NK-92 treated with Interleukin-12 subunit alpha and Interleukin-12 subunit beta, amount 100 ng/mL, for 24 hours (cell line): ENCODE measurements at regions not wholly inside any gene's neighbourhood (a gene's known extent, or its start where the extent isn't known, plus 50 kb on each side); places are given as distances from the start of the nearest gene placed in this dataset.
"Not testable (repeated sequence)": the region's sequence is repeated elsewhere in the genome, so short reads cannot be mapped to it uniquely, and the experiment has no call there.

Experiments used
- DNase-seq: peaks from one replicate; lab custom pipeline; 2025; lab: John Stamatoyannopoulos, UW

DNA sequence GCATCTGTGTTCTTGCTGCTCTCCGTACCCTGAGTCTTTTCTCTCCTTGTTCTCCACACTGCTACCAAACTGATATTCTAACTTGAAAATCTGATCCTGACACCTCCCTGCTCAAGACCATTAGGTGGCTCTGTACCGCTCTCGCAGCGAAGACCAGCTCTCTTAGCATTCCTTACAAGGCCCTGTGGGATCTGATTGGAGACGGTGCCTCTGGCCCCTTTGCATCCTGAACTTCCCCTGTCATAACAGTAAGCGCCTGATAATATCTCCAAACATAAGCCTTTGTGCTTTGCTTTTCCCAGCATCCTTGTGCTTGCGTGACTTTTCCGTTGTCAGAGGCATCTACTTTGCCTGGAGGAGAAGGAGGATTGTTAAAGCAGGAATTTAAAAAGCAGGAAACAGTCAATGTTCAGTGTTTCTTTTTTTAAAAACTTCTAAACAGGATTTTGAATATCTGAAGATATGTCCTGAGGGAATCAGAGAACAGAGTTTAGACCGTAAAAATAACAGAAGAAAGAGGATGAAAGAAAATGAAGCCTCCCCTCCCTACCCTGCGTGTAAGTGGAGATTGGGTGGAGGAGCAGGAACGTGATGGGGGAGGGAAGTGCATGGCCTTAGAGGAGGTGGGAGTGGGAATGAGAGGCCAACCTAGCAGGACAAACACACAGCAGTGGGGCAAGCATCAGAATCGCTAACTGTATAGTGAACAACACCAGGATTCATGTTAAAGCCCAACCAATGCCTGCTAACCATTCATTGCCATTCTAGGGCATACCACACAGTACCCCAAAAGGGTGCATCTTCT lies 89.2 kb upstream of the STMND1 start:
- DNase-seq = no peak

DNA sequence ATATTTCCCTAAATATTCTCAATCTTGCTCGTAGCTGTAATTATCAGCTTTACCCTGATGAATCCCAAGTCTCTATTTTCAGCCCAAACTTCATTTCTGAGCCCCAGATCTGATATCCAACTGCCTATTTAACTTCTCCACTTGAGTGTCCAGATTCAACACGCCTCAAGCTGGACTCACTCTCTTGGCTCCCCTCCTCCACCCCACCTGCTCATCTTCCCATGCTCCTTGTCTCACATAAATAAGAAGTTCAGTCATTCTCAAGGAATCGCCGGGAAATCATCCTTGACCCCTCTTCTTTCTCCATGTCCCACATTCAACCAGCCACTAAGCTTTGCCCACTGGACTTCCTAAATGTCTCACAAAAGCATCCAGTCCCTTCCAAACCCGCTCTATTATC lies 89.9 kb upstream of the STMND1 start:
- no peak for DNase-seq

DNA sequence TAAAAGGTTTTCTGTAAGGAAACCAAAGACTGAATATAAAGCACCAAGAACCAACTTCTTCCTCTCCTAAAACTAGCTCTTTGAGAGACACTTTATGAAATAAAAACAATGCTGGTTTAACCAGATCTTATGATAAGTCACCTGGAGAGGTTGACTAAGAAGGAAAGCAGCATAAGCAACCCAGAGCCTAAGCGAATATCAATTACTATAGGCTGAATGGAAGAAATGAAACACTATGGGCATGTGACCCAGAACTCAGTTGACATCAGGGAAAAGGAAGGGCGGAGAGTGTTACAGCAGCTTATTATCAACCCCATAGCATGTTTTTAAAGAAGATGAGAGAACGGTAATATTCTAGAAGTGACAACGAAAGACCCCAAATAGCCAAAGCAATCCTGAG lies 94.1 kb upstream of the STMND1 start:
- DNase-seq = no peak

DNA sequence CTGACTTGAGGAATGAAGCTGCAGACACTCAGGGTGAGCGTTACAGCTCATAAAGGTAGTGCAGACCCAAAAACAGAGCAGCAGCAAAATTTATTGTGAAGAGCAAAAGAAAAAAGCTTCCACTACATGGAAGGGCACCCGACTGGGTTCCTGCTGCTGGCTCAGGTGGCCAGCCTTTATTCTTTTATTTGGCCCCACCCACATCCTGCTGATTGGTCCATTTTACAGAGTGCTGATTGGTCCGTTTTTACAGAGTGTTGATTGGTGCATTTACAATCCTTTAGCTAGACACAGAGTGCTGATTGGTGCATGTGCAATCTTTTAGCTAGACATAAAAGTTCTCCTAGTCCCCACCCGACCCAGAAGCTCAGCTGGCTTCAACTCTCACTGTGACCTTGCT lies 95.3 kb upstream of the STMND1 start:
- no peak for DNase-seq

DNA sequence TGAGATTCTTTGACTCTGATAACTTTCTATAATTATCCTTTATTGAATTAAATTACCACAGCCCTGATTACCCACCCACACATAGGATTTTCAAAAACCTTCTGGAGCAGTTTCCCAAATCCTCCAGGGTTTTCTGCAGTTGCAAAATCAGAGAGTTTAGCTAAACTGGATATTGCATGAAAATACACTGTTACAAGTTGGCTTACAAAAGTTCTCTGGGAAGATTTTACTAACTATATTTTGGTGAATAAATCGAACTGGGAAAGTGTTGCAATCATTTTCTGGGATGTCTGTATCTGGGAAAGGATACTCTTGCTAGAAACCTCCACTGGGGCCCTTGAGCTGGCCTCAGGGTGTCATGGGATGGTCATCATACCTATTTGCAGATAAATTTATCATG lies 97.6 kb upstream of the STMND1 start:
- DNase-seq = no peak

DNA sequence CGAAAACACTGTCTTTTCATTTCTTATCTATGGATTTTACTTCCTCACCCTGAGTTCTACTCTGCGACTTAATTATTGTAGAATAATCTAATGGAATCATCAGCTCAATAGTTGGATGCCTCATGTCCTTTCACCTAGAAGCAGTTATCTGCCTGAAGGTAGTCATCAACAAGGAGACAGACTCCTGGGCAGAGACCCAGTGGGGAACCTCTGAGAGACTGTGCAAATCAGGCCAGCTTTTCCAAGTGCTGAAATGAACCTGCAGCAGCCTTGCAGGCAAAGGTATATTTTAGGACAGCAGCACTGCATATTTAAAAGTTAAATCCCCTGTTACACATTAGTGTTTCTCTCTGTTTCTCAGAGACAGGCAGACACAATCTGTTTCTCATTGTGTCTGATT lies 99.7 kb upstream of the STMND1 start:
- no peak for DNase-seq

DNA sequence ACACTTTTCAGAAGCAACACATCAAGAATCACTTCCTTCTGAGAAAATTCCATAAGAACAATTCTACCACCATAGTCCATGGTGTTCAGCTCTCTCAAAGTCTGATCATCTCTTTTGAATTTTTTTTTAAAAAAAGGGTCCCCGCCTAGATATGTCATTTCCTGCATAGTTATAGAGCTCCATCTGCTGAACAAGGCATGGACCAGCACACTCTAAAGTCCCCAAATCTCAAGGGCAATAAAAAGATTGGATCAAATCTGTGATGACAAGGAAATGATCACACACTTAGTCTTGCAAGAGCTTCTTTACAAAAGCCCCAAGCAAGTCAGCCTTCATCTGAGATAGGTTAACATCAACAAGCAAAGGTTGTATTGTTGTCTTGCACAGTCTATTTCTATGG lies 100.7 kb upstream of the STMND1 start:
- DNase-seq = no peak

DNA sequence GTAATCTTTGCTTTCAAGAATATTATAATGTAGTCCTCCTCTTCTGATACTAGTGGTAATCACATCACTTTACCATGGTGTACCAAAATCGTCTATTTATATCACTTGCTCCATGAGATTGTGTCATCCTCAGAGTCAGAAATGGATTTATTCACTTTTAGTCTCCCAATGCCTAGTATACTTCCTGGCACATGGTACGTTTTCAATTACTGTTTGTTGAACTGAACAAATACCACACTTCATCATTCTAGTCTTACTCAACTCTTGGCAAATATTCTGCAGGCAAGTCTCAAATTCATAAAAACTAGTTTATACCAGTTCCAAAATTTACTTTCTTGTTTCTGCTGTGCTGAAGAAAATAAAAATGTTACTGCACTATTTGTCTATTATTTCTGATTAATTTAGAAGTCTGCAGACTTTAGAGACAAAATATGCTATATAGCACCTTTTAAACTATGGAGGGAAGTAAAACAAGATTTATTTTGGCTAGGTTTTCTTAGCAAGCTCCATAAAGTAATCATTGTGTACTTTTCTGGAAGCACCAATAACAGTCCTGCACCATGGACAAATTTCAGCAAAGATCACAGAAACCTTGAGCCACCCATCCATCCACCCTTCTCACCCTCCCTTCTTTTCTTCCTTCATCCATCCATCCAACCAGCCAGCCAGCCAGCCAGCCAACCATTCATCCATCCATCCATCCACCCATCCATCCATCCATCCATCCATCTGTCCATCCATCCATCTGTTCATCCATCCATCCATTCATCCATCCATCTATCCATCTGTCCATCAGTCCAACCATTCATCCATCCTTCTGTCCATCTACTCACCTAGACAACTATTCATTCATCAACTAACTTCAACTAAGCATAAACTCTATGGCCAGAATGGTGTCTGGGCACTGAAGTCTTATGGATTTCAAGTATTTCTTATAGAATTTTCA lies 102.1 kb upstream of the STMND1 start:
- DNase-seq = no peak

DNA sequence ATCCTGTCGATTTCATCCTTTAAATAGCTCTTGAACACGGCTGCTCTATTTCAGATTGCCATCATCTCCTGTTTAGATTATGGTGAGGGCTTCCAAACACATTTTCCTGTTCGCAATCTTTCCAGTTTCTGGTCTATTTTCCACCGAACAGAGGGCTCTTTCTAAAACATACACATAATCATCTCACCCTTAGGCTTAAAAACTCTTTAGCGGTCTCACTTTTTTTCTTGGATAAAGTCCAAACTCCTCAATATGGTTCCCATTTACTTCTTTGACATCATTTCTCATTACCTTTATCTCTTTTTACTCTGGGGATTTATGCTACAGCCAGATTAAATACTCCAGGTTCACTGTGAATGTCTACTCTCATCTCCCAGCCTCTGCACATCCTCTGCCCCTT lies 103.4 kb upstream of the STMND1 start:
- DNase-seq = no peak

DNA sequence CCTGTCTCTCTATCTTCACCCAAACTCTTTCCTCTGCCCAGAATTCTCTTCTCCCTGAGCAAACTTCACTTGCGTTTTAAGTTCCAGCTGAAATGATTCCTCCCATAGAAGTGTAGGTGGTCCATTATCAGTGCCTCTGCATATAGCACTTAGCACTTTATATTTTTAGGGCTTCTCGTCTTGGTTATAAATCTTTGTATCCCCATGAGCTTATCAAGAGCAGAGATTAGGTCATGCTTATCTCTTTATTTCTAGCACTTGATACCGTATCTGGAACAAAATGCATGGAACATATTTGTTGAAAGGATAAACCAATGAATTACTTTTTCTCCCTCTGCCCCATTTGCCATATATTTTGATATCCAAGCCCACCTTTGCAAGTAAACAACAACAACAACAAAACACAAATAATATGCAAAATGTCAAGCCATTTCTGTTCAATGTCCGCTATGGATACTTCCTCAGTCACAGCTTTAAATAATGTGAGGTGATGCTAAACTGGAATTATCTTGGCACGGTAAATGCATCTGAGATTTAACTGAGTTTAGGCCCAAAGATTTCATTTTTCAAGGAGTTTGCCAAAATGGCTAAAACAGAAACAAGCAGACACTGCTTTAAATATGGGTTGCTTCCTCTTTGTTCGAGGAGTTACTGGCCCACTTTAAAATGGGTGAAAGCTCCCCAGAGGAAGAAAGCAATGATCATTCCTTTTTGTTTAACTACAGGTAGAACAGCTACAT lies 106.2 kb upstream of the STMND1 start:
- DNase-seq = no peak

DNA sequence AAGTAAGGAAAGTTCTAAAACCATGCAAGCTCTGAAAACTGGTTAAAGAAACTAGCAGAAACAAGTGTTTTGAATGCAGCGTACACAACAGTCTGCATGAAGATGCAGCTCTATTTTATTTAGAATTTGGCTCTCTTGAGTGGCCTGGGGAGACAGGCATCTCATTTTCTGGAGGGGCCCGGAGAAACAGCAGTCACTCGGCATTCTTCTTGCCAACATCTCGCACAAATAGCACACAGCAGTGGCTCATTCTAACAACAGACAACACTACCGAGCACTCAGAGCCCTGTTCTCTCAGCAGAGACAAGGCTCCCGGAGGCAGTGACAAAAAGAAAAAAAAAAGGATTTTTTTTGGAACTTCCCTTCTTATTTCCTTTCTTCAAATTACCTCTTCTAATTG lies 108.5 kb upstream of the STMND1 start:
- DNase-seq = no peak

DNA sequence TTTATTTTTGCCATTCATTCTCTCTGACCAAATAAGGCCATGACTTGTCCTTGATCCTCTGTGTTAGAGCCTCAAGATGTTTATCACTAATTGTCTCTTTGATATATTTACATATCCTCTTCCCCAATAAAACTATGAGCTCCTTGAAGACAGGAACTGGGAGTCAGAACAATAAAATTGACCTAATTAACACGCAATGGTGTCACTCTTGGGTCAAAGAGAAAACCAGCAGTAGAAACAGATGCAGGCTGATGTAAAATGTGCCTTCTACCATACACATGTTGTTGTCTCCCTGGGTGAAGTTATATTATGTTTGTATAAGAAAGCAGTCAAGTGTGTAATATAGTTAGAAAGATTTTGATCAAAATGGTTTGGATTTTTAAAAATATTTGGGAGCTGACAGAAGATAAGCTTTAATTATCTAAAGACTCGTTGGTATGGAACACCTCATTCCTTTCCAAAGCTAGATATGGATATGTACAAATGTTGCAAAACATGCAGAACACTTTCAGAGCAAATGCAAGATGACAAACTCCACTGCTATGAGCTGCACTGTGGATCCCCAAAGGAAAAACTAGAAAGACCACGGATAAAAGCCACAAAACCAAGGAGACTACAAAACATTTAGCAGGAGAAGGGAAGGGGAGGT lies 109.7 kb upstream of the STMND1 start:
- DNase-seq = no peak

DNA sequence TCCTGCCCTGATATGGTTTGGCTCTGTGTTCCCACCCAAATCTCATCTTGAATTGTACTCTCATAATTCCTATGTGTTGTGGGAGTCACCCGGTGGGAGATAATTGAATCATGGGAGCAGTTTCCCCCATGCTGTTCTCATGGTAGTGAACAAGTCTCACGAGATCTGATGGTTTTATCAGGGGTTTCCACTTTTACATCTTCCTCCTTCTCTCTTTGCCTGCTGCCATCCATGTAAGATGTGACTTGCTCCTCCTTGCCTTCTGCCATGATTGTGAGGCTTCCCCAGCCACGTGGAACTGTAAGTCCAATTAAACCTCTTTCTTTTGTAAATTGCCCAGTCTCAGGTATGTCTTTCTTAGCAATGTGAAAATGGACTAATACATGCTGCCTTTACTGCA lies 111.9 kb upstream of the STMND1 start:
- DNase-seq = not testable (repeated sequence)

DNA sequence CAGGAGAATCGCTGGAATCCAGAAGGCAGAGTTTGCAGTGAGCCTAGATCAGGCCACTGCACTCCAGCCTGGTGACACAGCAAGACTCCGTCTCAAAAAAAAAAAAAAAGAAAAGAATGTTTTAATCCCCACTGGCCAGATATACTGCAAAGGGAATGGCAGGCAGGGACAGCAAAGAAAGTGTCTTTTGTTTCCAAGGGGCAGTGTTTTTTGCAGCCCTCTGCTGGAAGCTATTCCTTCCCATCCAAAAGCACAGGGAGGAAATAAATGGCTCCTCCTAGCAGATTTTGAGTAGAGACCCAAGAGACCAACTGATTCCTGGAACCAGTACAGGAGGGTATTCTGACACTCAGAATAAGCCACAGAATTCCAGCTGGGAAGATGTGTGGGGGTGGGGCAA lies 112.5 kb upstream of the STMND1 start:
- no peak for DNase-seq

DNA sequence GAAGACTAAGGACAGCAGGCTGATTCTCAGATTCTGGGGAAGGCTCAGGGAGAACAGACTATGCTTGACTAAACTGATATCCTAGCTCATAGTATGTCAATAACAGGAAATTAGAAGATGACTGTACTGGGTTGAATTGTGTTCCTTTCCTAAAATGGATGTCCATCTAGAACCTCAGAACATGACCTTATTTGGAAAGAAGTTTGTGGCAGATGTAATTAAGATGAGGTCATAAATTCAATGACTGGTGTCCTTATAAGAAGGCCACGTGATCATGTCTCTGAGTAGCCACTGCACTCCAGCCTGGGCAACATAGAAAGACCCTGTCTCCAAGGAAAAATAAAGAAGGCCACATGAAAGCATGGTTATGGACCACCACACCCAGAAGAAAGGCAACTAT lies 113.9 kb upstream of the STMND1 start:
- DNase-seq = no peak

DNA sequence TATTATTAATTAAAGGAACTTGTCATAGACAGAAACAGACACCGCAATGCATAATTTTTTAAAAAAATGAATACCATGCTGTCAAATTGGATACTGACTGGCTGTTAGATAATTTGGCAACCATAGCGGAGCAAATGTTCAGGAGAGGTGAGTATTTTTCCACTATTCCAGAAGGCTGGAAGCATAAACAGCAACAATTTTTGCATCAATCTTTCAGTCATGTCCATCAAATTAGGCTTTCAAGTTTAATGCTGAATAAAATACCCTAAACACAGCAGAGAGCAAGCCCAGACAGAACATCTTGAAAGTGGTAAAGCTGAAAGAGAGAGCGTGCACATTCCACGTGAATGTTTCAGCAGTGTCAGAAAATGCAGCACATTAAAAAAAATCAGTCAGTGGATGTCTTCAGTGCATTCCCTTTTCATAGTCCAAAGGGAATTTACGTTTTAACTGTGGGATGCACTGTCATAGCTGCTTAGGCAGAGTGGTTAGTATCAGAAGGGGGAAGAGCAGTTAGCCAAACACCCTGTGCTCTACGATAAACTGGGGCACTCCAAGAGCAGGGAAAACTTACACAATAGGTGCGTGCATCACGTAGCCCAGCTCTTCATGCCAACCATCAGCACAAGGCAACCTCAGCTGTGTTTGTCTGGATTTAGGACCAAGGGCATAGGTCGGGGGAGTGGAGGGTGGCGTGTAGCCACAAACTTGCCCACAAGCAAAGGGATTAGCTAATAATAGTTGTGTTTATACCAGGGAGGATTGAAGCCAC lies 116.2 kb upstream of the STMND1 start:
- DNase-seq = no peak

DNA sequence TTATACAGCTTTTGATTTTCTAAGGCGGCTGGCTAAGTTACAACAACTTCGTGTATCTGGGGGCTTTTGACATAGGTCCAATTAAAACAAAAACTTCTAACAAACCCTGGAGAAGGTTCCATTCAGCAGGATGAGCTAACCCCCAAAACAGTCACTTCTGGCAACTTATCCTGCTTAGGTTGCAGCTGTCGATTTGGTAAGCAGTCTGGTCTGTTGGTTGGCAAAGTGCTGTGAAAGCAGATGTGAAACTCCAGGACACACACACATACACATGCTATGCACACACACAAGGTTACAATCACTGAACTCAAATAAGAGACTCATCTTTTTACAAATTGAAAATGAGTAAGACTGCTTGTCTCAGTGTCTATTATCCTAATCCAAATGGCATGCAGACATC lies 119.0 kb upstream of the STMND1 start:
- no peak for DNase-seq

DNA sequence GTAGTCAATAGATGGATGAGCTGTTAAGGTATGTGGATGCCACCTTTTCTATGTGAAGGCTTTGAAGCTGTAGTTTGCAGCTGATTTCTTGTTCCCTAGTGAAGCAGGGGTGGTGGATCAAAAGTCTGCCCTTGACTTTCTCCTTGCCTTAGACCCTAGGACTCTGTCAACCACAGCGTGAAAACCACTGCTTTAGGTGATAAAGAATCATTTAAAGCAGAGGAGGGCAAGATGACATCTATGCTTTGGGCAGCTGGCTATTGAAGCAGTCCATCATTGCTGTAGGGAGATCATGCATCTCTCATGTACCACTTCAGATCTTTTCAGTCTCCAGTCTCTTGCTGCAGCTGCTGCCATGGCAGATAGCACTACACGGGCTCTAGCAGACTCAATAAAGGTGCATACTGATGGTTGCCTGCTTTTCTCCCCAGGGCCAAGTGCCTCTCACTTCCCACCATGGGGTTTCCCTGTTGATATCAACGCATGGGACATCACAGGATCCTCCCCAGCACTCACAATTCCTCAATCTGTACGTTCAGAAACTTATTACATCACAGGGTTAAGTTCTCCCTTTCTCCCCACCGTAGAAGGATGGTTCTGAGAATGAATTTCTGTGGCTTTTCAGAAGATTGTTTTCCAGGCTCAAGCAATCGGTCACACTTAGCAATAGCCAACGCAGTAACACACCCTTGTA lies 122.0 kb upstream of the STMND1 start:
- DNase-seq = no peak

DNA sequence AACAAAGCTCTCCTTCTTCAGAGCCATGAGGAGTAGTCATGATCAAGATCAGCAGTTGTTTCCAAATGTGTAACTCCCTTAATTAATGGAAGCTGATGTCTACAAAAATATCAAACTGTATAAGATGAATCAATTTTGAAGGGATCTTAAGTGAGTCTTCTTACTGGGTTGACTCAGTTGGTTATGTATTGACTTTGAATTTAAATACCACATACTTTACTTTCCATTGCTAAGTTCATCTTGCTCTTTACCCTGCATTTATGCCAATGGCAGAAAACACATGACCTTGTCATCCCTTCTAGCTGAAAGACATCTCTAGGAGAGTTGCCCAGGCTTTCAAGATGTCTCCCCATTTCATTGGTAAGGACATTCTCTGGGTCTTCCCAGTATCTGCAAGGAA lies 123.2 kb upstream of the STMND1 start:
- no peak for DNase-seq

DNA sequence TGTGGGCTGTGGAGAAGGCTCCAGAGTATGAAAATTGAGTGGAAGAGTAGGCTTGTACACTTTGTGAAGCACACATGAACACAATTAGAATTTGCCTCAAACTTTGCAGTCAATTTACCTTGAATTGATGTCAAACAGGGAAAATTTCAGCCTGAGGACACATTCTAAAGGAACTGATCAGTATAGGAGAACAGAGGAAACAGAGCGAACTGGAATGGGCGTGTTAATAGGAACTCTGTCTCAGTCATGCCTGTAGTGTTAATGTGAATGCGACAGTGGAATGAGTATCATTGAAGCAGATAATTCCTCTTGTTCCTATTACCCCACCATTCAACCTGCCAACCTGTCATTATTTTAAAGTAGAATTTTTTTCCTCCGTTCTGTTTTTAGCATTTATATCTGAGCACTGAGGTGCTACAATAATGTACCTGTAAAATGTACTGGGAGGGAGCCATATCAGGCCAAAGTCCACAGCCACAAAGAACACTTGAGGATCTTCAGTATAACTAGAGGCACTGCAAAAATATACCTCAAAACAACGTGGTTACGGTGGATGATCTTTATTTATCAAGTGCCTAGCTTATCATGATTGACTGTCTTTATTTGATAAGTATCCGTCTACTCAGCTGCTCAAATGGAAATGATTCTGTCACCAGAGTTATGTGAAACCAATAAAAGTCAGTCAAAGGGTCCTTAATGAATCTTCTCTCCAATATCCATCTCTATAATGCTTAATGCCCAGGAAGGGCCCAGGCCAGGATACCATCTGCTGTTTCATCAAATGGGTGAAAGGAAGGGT lies 125.3 kb upstream of the STMND1 start:
- DNase-seq = no peak
